ENCODE measurements at regions not wholly inside any gene's neighbourhood (a gene's known extent, or its start where the extent isn't known, plus 50 kb on each side); places are given as distances from the start of the nearest gene placed in this dataset.

- H3K4me3 ChIP-seq (ENCODE audit: low read depth, low read length) = no peak overlapping the region
- no peak for TF ChIP-seq CTCF (IDR thresholded peaks at IDR 0.05; ENCODE audit: borderline replicate concordance, insufficient read depth, low read depth, low read length)
These were observed 117.7 kb upstream of the MPDZ start for GRCh38 chr9:13397220-13397619.

GRCh38 chr9:13396418-13396817 lies 116.9 kb upstream of the MPDZ start:
- H3K4me3 ChIP-seq (ENCODE audit: low read depth, low read length) = no peak overlapping the region
- no peak for TF ChIP-seq CTCF (IDR thresholded peaks at IDR 0.05; ENCODE audit: borderline replicate concordance, insufficient read depth, low read depth, low read length)

- TF ChIP-seq CTCF (IDR thresholded peaks at IDR 0.05; ENCODE audit: borderline replicate concordance, insufficient read depth, low read depth, low read length) = no peak
- H3K4me3 ChIP-seq (ENCODE audit: low read depth, low read length) = no peak overlapping the region
These were observed 115.7 kb upstream of the MPDZ start for GRCh38 chr9:13395156-13395555.

- TF ChIP-seq CTCF (IDR thresholded peaks at IDR 0.05; ENCODE audit: borderline replicate concordance, insufficient read depth, low read depth, low read length) = no peak
- H3K4me3 ChIP-seq (ENCODE audit: low read depth, low read length) = no peak overlapping the region
These were observed 108.7 kb upstream of the MPDZ start for GRCh38 chr9:13388157-13388556.

GRCh38 chr9:13387734-13388067 lies 108.2 kb upstream of the MPDZ start:
- TF ChIP-seq CTCF (IDR thresholded peaks at IDR 0.05; ENCODE audit: borderline replicate concordance, insufficient read depth, low read depth, low read length) = no peak
- H3K4me3 ChIP-seq (ENCODE audit: low read depth, low read length) = no peak overlapping the region

GRCh38 chr9:13386935-13387733 lies 107.6 kb upstream of the MPDZ start:
- H3K4me3 ChIP-seq (ENCODE audit: low read depth, low read length) = no peak overlapping the region
- no peak for TF ChIP-seq CTCF (IDR thresholded peaks at IDR 0.05; ENCODE audit: borderline replicate concordance, insufficient read depth, low read depth, low read length)

GRCh38 chr9:13386316-13386715 lies 106.8 kb upstream of the MPDZ start:
- TF ChIP-seq CTCF (IDR thresholded peaks at IDR 0.05; ENCODE audit: borderline replicate concordance, insufficient read depth, low read depth, low read length) = no peak
- no peak overlapping the region for H3K4me3 ChIP-seq (ENCODE audit: low read depth, low read length)
